Activated T-cell treated with anti-CD3 and anti-CD28 coated beads for 48 hours (primary cell): ENCODE measurements at regions not wholly inside any gene's neighbourhood (a gene's known extent, or its start where the extent isn't known, plus 50 kb on each side); places are given as distances from the start of the nearest gene placed in this dataset.

Experiments used
- DNase-seq: peaks from one replicate; pipeline ENCODE4 v3.0.0-alpha.2; 2020; ENCODE audit warnings: low read depth

GRCh38 chr5:87051502-87052113 lies 216.1 kb upstream of the RASA1 start:
- no peak for DNase-seq

GRCh38 chr5:87053146-87053545 lies 214.5 kb upstream of the RASA1 start:
- DNase-seq, result no peak

GRCh38 chr5:87054821-87055220 lies 212.9 kb upstream of the RASA1 start:
- DNase-seq, result no peak

- DNase-seq, result no peak
Observed at GRCh38 chr5:87061046-87061445, 206.6 kb upstream of the RASA1 start.

GRCh38 chr5:87069311-87069710 lies 198.4 kb upstream of the RASA1 start:
- no peak for DNase-seq

GRCh38 chr5:87069974-87070608 lies 197.6 kb upstream of the RASA1 start:
- DNase-seq, result no peak

GRCh38 chr5:87074072-87074471 lies 193.6 kb upstream of the RASA1 start:
- no peak for DNase-seq

- DNase-seq, result no peak
Observed at GRCh38 chr5:87074934-87075541, 192.6 kb upstream of the RASA1 start.

GRCh38 chr5:87076411-87076810 lies 191.3 kb upstream of the RASA1 start:
- no peak for DNase-seq

- DNase-seq, result no peak
Observed at GRCh38 chr5:87076931-87077330, 190.8 kb upstream of the RASA1 start.

GRCh38 chr5:87079219-87079618 lies 188.5 kb upstream of the RASA1 start:
- DNase-seq, result no peak

- DNase-seq, result no peak
Observed at GRCh38 chr5:87081016-87081415, 186.7 kb upstream of the RASA1 start.

GRCh38 chr5:87081511-87082372 lies 185.9 kb upstream of the RASA1 start:
- DNase-seq, result no peak

GRCh38 chr5:87094347-87094746 lies 173.3 kb upstream of the RASA1 start:
- no peak for DNase-seq

- no peak for DNase-seq
Observed at GRCh38 chr5:87094833-87095232, 172.8 kb upstream of the RASA1 start.

- DNase-seq, result no peak
Observed at GRCh38 chr5:87095787-87096186, 171.9 kb upstream of the RASA1 start.

- DNase-seq, result no peak
Observed at GRCh38 chr5:87097664-87098063, 170.0 kb upstream of the RASA1 start.

GRCh38 chr5:87099291-87099839 lies 168.3 kb upstream of the RASA1 start:
- no peak for DNase-seq

- no peak for DNase-seq
Observed at GRCh38 chr5:87099968-87100367, 167.7 kb upstream of the RASA1 start.

- no peak for DNase-seq
Observed at GRCh38 chr5:87101321-87101720, 166.4 kb upstream of the RASA1 start.

- DNase-seq, result no peak
Observed at GRCh38 chr5:87102841-87103240, 164.8 kb upstream of the RASA1 start.

GRCh38 chr5:87103616-87104287 lies 163.9 kb upstream of the RASA1 start:
- no peak for DNase-seq
